ENCODE measurements at regions not wholly inside any gene's neighbourhood (a gene's known extent, or its start where the extent isn't known, plus 50 kb on each side); places are given as distances from the start of the nearest gene placed in this dataset.

DNA sequence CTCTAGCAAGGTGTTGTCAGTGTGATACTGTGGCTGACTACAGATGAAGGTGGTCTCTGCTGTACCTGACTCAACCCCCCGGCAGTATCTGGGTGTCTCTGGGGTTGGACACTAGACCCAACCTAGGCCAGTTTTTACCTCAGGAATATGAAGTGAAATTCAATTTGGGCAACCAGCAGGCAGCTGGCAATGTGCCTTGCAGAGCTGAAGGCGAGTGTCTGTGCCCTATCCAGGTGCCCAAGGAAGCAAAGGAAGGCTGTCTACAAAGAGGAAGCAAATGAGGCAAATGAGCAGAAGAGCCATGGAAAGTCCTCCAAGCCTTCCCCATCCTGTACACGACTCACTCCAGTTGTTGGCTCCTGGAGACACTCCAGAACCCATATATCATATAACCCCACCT is 264.6 kb upstream of the AGAP1 start:
- H3K4me3 ChIP-seq (ENCODE audit: low read depth, low read length) = no peak overlapping the region
- TF ChIP-seq, protein P1, sequence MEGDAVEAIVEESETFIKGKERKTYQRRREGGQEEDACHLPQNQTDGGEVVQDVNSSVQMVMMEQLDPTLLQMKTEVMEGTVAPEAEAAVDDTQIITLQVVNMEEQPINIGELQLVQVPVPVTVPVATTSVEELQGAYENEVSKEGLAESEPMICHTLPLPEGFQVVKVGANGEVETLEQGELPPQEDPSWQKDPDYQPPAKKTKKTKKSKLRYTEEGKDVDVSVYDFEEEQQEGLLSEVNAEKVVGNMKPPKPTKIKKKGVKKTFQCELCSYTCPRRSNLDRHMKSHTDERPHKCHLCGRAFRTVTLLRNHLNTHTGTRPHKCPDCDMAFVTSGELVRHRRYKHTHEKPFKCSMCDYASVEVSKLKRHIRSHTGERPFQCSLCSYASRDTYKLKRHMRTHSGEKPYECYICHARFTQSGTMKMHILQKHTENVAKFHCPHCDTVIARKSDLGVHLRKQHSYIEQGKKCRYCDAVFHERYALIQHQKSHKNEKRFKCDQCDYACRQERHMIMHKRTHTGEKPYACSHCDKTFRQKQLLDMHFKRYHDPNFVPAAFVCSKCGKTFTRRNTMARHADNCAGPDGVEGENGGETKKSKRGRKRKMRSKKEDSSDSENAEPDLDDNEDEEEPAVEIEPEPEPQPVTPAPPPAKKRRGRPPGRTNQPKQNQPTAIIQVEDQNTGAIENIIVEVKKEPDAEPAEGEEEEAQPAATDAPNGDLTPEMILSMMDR (IDR thresholded peaks at IDR 0.05; ENCODE audit: control insufficient read depth, extremely low read depth, insufficient read depth) = no peak
- no peak for DNase-seq (ENCODE audit: low read depth)

DNA sequence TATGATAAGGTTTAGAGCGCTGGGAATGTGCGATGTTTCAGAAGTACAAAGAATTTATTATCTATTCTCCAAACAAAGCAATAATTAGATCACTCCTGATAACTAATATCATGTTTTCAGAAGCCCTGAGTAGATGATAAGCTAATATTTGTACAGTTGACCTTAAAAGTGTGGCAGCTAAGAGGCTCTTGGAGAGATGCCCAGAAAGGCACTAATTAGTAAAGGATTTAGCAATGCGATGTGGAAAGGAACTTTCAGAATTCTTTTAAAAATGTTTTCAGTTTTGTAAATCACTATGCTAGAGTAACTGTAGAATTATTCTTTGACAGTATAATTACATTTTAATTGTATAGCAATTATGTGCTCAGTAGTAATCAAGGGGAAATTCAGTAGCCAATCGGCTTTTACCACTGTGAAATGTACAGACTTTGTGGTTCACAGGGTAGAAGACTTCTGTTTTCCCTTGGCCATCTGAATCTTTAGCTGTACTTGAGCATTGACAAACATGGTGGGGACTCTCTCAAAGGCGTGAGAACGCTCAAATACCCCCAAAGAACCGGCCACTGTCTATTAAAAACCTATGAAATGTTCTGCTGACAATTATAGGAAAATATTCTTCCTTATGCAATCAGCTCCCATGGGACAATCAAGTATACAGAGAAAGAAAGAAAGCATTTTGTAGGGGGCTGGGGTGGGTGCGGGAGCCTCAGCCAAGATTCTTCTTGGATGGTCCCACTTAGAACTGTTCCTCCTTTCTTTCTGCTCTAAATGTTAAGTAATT is 262.8 kb upstream of the AGAP1 start:
- H3K4me3 ChIP-seq (ENCODE audit: low read depth, low read length) = no peak overlapping the region
- TF ChIP-seq, protein P1 (IDR thresholded peaks at IDR 0.05; ENCODE audit: control insufficient read depth, extremely low read depth, insufficient read depth) = no peak
- no peak for DNase-seq (ENCODE audit: low read depth)

DNA sequence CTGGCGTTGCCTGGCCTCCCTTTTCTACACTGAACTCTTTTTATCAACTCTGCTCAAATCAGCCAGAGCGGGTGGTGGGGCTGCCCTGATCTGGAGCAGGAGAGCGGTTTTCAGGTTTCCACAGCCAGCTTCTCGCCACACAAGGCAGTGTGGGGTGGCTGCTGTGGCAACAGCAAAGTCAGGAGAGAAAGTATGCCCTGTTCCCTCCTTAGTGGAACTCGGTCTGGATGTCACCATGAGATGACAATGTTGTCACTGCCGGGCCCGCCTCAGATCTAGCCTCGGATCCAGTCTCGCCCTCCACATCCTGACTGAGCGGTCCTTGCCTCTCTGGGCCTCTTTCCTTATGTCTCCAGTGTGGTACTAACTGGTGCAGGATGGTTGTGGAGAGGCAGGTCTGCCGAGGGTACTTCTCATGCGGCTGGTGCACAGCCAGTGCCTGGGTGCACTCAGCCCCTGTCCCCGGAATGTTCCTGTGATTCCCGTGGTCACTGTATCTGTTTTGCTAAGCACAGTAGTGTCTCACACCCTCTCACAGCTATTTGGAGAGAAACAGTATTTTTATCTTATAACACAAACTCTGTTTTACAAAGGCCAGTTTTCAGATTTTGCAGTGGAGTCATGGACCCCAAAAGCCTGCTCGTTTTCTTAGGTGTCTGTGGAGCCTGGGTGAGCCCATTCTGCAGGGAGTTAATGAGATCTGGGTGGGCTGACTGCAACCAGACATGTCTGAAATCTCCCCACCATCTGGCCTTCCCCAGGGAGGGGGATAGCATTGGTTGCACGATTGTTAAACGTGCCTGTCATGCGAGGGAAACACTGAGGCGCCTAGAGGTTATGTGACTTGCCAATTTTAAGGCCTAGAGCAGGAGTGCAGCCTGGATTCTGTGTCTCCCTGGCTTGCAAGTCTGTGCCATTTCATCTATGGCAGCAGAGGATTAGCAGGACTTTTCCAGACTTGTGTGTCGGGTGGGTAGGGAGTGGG is 261.1 kb upstream of the AGAP1 start:
- H3K4me3 ChIP-seq (ENCODE audit: low read depth, low read length) = no peak overlapping the region
- TF ChIP-seq, protein P1 (IDR thresholded peaks at IDR 0.05; ENCODE audit: control insufficient read depth, extremely low read depth, insufficient read depth) = no peak

DNA sequence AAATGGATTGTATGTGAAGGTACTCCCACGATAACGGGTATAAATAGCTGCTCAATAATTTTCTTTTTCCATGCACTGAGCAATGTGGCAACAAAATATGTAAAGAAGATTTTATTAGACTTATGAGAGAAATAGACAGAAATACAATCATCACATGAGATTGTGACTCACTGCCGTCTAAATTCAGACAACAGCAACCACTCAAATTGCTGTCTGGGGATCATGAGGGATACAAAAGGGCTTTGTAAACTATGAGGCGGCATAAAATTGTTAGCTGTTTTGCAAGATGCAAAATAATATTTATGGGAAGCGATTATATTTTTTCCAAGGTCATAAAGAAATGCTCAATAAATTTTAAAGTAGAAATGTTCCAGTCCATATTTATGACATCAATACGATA is 259.1 kb upstream of the AGAP1 start:
- no peak for DNase-seq (ENCODE audit: low read depth)
- H3K4me3 ChIP-seq (ENCODE audit: low read depth, low read length) = no peak overlapping the region
- TF ChIP-seq, protein P1 (IDR thresholded peaks at IDR 0.05; ENCODE audit: control insufficient read depth, extremely low read depth, insufficient read depth) = no peak

More for the DNA sequence above, 261.1 kb upstream of the AGAP1 start:
- DNase-seq (ENCODE audit: low read depth) = no peak

DNA sequence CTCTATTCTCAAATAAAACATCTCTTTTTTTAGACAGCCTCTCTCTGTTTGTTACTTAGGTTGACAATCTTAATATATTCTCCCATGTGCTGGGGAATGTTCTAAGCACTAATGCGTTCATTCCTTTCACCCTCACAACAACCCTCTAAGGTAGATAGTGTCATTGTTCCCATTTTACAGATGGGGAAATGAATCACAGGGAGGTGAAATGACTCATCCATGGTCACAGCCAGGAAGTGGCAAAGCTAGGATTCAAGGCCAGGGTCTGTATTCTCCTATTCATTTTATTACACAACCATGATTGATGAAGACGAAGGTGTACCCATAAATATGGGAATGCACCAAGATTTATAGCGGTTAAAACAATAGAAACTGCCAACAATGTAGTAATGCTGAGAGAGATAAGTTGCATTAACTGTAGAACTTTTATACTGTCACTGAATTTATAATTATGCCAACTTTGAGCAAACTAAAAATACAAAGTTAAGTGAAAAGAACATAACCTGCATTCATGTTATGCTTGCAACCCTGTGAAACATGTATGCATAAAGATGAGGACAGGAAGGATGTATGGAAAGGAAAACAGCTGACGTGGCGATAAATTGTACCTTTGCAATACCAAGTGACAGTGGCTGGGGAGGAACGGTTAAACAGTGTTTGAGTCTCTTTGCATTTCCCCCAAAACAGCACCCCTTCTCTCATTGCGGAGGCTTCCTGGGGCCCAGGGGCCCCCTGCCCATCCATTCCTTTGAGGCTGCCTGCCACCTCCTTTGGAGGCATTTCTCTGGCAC is 257.7 kb upstream of the AGAP1 start:
- DNase-seq (ENCODE audit: low read depth) = no peak
- TF ChIP-seq, protein P1 (IDR thresholded peaks at IDR 0.05; ENCODE audit: control insufficient read depth, extremely low read depth, insufficient read depth) = no peak
- H3K4me3 ChIP-seq (ENCODE audit: low read depth, low read length) = no peak overlapping the region

DNA sequence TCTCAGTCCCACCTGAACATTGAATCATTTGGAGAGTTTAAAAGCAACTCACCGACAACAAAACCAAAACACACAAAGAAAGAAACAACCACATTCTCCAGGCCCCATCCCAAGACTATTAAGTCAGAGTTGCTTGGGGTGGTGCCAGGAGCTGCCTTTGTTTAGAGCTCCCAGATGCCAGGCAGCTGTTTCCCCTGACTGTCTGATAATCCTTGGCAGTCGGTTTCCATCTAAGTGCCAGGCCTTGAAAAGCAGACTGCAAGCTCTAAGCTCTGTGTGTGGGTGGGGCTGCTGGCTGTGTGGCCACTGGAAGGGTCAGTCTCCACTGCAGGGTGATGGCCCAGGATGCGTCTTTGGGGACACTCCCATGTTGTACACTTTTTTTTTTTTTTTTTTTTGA is 255.3 kb upstream of the AGAP1 start:
- DNase-seq (ENCODE audit: low read depth) = no peak
- H3K4me3 ChIP-seq (ENCODE audit: low read depth, low read length) = no peak overlapping the region
- TF ChIP-seq, protein P1 (IDR thresholded peaks at IDR 0.05; ENCODE audit: control insufficient read depth, extremely low read depth, insufficient read depth) = no peak

All from LNCaP clone FGC (cell line).